HUES48 (cell line): ENCODE measurements at regions not wholly inside any gene's neighbourhood (a gene's known extent, or its start where the extent isn't known, plus 50 kb on each side); places are given as distances from the start of the nearest gene placed in this dataset.

Experiments
- H3K27ac ChIP-seq: one replicate; pipeline ENCODE4 v1.7.0; 2013; ENCODE audit warnings: low read depth, low read length, inconsistent platforms
- H3K27me3 ChIP-seq: 2 replicates; pipeline ENCODE4 v1.6.1; 2013; ENCODE audit warnings: mild to moderate bottlenecking, low read length; ENCODE audit not compliant: control insufficient read depth, insufficient read depth
- H3K36me3 ChIP-seq: 2 replicates; pipeline ENCODE4 v1.6.1; 2013; ENCODE audit warnings: low read length; ENCODE audit not compliant: control insufficient read depth, insufficient read depth
- H3K4me1 ChIP-seq: 2 replicates; pipeline ENCODE4 v1.6.1; 2013; ENCODE audit warnings: mild to moderate bottlenecking, low read length; ENCODE audit not compliant: control insufficient read depth, insufficient read depth
- H3K4me3 ChIP-seq: 2 replicates; pipeline ENCODE4 v1.5.1; 2013; ENCODE audit warnings: mild to moderate bottlenecking, low read depth, low read length
- H3K9ac ChIP-seq: 2 replicates; pipeline ENCODE4 v1.6.1; 2013; ENCODE audit warnings: mild to moderate bottlenecking, low read depth, low read length, moderate library complexity
- H3K9me3 ChIP-seq: 2 replicates; pipeline ENCODE4 v1.6.1; 2013; ENCODE audit warnings: low read length; ENCODE audit not compliant: control insufficient read depth, insufficient read depth

DNA sequence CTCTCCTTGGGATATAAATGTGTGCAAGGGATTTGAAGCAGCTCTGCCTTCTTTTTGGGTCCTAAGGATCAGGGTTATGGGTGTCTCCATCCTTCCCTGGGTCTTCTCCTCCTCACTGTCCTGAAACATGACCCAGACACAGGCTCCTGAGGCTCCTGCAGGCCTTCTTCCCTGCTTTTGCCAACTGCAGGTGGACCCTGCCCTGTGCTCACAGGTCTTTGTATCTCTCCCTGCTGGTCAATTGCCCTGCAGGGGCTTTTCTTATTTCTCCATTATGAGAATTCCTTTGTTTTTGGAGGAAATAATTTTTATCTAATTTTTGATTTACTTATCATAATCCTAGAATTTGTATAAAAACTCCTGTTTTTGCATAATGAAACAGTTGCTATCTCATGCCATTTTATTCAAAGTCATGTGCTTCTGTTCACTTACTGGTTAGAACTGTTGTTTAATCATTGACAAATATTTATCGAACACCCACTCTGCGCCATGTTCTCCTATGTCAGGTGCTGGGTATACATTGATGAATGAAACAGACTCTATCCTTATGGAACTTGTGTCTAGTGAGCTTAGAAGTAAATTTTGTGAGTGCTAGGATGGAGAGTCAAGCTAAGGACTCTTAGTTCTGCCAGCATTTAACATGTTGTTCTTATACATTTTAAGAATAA is 89.7 kb upstream of the TOP3B start:
- no peak overlapping the region for H3K9ac ChIP-seq
- no peaks in the 10 kb centered on the region for H3K36me3 ChIP-seq
- H3K4me3 ChIP-seq, result no peak overlapping the region
- no peak overlapping the region for H3K27ac ChIP-seq
- H3K4me1 ChIP-seq, result no peaks in the 10 kb centered on the region
- H3K9me3 ChIP-seq, result no peaks in the 10 kb centered on the region
- peaks cover 100% of the 10 kb centered on the region for H3K27me3 ChIP-seq

DNA sequence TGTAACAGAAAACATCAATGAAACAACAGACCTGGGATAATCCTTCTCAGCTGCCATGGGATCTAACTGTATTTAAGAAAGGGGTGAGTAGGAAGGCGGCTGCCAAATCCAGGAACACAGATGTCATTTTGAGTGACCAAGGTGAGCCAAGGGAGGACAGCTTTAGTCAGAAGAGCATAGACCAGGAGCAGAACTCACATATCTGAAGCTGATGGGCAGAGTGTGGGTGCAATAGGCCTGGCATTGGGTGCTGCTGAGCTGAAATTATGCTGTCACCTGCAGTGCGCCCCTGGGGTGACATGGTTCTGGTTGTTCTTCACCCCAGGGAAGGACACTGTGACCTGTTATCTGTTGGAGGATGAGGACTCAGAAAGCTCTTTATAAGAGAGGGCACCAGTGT is 88.9 kb upstream of the TOP3B start:
- Histone ChIP-seq H3K27me3 (peaks cover 100% of the 10 kb centered on the region), H3K4me3 (no peak overlapping the region), H3K9me3 (no peaks in the 10 kb centered on the region), H3K9ac (no peak overlapping the region), H3K27ac (no peak overlapping the region), H3K36me3 (no peaks in the 10 kb centered on the region), H3K4me1 (no peaks in the 10 kb centered on the region)

DNA sequence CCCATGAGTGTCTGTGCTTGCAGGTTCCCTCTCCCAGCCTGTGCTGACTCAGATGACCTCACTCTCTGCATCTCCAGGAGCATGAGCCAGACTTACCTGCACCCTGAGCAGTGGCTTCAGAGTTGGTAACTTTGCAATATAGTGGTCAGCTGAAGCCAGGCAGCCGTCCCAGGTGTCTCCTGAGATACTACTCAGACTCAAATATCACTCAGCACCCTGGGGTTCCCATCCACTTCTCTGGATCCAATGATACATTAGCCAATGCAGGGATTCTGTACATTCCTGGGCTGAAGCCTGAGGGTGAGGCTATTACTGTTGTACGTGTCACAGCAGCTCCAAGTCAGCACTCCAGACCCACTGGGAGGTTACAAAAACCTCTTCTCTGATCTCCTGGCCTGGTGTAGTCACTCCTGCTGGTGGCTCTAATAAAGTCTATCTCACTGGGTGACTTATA is 87.8 kb upstream of the TOP3B start:
- Histone ChIP-seq H3K4me1 (no peaks in the 10 kb centered on the region), H3K4me3 (no peak overlapping the region), H3K27me3 (peaks cover 100% of the 10 kb centered on the region), H3K9ac (no peak overlapping the region), H3K9me3 (no peaks in the 10 kb centered on the region), H3K27ac (no peak overlapping the region), H3K36me3 (no peaks in the 10 kb centered on the region)

DNA sequence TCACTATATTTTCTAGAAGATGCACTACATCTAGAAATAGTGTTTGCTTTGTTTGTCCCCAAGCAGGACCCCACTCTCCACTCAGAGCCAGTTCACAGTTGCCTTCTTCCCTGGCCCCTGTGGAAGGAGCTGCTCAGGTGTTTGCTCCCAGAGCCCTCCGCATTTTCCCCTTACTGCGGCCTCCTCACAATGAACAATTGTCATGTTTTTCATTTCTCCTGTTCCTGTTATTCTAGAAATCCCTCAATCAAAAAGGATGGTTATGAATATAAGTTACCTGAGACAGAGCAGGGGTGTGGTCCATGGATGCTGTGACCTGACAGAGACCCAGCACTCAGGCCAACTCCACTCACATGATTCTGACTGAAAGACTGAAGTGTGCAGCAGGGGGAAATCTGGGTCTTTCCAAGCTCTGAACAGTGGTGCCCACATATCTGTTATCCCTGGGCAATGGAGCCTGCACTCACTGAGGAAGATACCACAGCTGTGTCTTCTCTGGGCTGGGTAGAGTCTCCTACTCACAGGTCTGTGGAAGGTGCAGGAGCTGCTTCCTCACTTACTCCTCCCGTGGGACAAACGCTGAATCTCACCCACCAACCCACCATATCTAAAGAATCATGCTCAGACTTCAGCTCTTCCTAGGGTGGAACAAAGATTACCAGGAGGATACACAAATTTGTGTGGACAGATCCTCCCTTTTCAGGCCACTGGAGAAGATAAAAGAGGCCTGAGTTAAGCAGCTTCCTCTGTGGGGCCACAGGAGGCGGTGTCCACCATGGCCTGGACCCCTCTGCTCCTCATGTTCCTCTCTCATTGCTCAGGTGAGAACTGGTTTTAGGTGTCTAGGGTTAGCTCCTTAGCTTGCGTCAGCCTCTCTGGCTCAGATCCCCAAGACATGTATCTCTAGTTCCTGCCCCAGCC is 87.1 kb upstream of the TOP3B start:
- Histone ChIP-seq H3K9me3 (no peaks in the 10 kb centered on the region), H3K27ac (no peak overlapping the region), H3K4me1 (no peaks in the 10 kb centered on the region), H3K9ac (no peak overlapping the region), H3K4me3 (no peak overlapping the region), H3K27me3 (peaks cover 100% of the 10 kb centered on the region), H3K36me3 (no peaks in the 10 kb centered on the region)

DNA sequence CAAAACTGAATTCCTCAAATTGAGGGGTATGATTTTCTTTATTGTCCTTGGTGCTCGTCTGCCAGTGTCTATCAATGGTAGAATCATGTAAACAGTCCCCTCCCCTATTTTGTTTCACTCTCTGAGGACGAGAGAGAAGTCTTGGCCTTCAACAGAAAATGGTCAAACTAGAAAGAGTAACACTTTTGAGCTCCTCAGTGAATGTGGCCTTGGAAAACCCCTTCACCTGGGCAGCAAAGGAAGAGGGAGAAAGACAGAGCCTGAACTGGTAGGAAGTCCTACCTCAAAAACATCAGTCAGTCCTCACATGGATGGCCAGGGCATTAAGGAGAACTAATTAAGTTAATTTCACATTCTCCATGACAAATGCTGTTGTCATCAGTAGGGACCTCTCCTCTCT is 86.1 kb upstream of the TOP3B start:
- Histone ChIP-seq H3K9ac (no peak overlapping the region), H3K4me1 (no peaks in the 10 kb centered on the region), H3K36me3 (no peaks in the 10 kb centered on the region), H3K27me3 (peaks cover 98% of the 10 kb centered on the region), H3K27ac (no peak overlapping the region), H3K4me3 (no peak overlapping the region), H3K9me3 (no peaks in the 10 kb centered on the region)

DNA sequence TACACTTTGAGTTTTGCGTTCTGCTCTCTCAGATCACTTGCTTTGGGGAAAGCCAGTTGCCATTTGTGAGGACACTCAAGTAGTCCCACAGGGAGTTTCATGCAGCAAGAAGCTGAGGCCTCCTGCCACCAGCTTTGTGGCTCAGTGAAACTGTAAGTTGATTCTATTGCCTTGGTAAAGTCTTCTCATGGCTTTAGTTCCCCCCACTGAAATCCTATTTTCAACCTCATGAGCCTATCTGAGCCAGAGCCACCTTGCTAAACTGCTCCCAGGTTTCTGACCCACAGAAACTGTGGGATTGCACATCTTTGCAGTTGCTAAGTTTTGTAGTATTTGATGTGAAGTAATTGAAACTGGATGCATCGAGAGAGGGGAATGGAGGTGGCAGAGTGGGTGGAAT is 85.4 kb upstream of the TOP3B start:
- H3K4me3 ChIP-seq, result no peak overlapping the region
- H3K9ac ChIP-seq, result no peak overlapping the region
- H3K9me3 ChIP-seq, result no peaks in the 10 kb centered on the region
- H3K27me3 ChIP-seq, result peaks cover 97% of the 10 kb centered on the region
- no peaks in the 10 kb centered on the region for H3K36me3 ChIP-seq
- H3K27ac ChIP-seq, result no peak overlapping the region
- no peaks in the 10 kb centered on the region for H3K4me1 ChIP-seq

DNA sequence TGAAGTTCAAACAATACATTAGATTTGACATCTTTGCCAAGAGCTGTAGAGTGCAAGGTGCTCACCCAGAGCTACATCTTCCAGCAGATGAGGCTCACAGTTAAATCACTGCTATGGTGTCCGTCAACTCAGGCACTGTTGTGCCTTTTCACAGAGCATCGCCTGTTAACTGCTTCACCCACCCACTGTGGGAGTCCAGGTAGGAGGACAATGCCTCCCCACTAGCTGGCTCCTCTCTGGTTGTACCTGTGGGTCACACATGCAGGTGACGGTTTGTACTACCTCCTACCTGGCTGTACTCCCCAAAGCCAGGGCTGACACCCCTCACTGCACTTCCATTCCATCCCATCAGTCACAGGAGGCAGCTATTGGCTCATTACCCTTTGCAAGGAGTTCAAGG is 84.6 kb upstream of the TOP3B start:
- Histone ChIP-seq H3K9me3 (no peaks in the 10 kb centered on the region), H3K4me3 (no peak overlapping the region)

DNA sequence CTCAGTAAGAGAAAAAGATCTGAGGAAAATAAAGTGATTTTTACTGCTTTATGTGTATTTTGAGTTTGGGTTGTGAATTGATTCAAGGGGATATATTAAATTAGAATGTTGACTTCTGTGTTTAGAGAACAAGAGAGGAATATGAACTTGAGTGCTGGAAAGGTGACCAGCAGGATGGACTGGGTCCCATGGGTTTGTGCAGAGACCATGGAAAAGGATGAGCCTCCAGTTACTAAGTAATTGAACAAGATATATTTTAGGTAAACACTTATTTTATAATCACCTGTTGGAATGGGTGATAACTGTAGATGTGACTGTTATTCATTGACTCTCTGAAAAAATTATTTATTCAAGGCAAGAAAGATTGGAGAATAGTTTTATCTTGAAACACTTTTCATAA is 82.0 kb upstream of the TOP3B start:
- H3K27ac ChIP-seq, result no peak overlapping the region
- H3K27me3 ChIP-seq, result peaks cover 96% of the 10 kb centered on the region
- peaks cover 4% of the 10 kb centered on the region for H3K4me1 ChIP-seq
- no peak overlapping the region for H3K9ac ChIP-seq
- H3K4me3 ChIP-seq, result no peak overlapping the region
- H3K36me3 ChIP-seq, result no peaks in the 10 kb centered on the region
- H3K9me3 ChIP-seq, result no peaks in the 10 kb centered on the region

More for the DNA sequence above, 84.6 kb upstream of the TOP3B start:
- no peak overlapping the region for H3K27ac ChIP-seq
- H3K4me1 ChIP-seq, result no peaks in the 10 kb centered on the region
- no peaks in the 10 kb centered on the region for H3K36me3 ChIP-seq
- peaks cover 97% of the 10 kb centered on the region for H3K27me3 ChIP-seq
- H3K9ac ChIP-seq, result no peak overlapping the region

DNA sequence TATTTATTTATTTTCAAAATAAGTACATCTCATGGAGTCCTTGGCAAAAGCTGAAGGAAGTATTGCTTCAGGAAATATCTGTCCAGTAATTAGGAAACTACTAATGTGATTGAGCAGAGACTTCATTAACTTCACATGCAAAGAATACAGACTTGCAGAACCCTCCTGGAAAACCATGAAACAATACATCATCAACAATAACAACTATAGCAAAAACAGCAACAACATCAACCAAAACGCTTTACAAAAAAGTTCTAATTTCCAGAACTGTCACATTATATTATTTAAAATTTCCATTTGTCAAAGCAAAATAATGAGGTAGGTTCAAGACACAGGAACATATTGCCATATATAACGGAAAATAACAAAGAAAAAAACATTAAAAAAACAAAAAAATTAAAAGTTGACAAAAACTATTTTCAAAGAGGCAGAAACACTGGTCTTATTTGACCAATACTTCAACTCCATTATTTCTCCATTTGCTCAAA is 79.8 kb upstream of the TOP3B start:
- H3K27ac ChIP-seq, result no peak overlapping the region
- no peak overlapping the region for H3K4me3 ChIP-seq
- peaks cover 9% of the 10 kb centered on the region for H3K4me1 ChIP-seq
- no peak overlapping the region for H3K9ac ChIP-seq
- no peaks in the 10 kb centered on the region for H3K36me3 ChIP-seq
- peaks cover 96% of the 10 kb centered on the region for H3K27me3 ChIP-seq
- no peaks in the 10 kb centered on the region for H3K9me3 ChIP-seq

DNA sequence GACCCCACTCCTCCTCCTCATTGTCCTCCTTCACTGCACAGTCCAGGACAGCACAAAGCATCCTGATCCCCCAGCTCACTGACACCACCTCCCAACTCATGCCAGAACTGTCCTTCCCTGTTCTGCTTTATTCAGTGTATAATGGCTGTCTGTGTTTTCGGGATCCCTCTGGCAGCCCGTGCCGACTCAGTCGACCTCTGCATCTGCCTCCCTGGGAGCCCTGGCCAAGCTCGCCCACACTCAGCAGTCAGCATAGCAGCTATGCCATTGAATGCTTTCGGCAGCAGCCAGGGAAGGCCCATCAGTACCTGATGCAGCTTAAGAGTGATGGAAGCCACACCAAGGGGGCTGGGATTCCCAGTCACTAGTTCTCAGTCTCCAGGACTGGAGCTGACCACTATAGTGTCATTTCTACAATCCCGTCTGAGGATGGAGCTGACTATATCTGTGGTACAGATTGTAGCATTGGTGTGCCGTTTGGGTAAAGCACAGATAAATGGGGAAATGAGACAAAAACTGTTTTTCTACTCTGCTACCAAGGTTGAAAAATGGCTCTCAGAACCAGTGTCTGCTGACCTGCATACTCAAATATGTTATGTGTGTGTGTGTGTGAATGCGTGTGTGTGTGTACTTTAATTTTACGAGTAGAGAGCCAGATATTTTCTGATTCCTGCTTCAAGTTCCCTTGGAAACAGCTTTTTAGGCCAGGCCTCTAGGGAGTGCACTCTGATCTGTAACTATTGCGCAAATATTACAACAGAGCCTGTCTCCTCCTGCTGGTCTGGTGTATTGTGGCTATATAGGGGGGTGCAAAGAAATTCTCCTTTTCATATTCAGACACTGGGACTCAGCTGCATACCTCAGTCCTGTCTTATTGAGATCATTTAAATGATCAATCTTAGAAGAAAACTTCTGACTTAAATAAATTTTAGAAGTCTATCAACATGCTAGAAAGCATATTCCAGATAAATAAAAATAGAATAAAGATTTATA is 78.8 kb upstream of the TOP3B start:
- H3K4me1 ChIP-seq, result peaks cover 15% of the 10 kb centered on the region
- H3K4me3 ChIP-seq, result no peak overlapping the region
- H3K36me3 ChIP-seq, result no peaks in the 10 kb centered on the region
- H3K9me3 ChIP-seq, result no peaks in the 10 kb centered on the region
- H3K9ac ChIP-seq, result no peak overlapping the region
- peaks cover 96% of the 10 kb centered on the region for H3K27me3 ChIP-seq
- no peak overlapping the region for H3K27ac ChIP-seq
